K562 (cell line): ENCODE measurements at regions not wholly inside any gene's neighbourhood (a gene's known extent, or its start where the extent isn't known, plus 50 kb on each side); places are given as distances from the start of the nearest gene placed in this dataset.

Experiments
- BDP1 ChIP-seq: IDR thresholded peaks from 3 replicates; pipeline ENCODE4 v1.6.1; 2011; ENCODE audit not compliant: insufficient read length, insufficient read depth
- CTCF ChIP-seq, 3 experiments: IDR thresholded peaks in 2 of 3; conservative IDR thresholded peaks in 1 of 3; 2 replicates each; pipeline ENCODE4 v1.5.1; 2011 to 2012; ENCODE audit warnings: low read length in 3 of 3, mild to moderate bottlenecking in 3 of 3, control low read depth in 2 of 3, improper control_type of control experiment in 1 of 3, inconsistent platforms in 1 of 3, low read depth in 1 of 3, mixed read lengths in 1 of 3, moderate library complexity in 1 of 3; ENCODE audit not compliant: insufficient read depth in 2 of 3
- CXXC5 ChIP-seq: fragments of 250-450 bp; sonication (Bioruptor Pico); IDR thresholded peaks from 2 replicates; pipeline ENCODE4 v1.8.0; 2022; ENCODE audit warnings: inconsistent platforms, mild to moderate bottlenecking, moderate library complexity
- E2F3 ChIP-seq: fragments of 250-450 bp; sonication (Bioruptor Pico); IDR thresholded peaks from 2 replicates; pipeline ENCODE4 v1.4.0; 2020; ENCODE audit warnings: mild to moderate bottlenecking
- MXI1 ChIP-seq: IDR thresholded peaks from 2 replicates; pipeline ENCODE4 v1.6.1; 2011; ENCODE audit warnings: low read depth, mild to moderate bottlenecking, improper control_type of control experiment, low read length
- NR2C2 ChIP-seq, 2 experiments: fragments of 200-800 bp in 1 of 2; sonication (Bioruptor generic) in 1 of 2; sonication (generic) in 1 of 2; formaldehyde crosslinking in 1 of 2; IDR thresholded peaks; 2 replicates each; pipeline versions ENCODE4 v1.6.1 to v1.8.0; 2016 to 2022; ENCODE audit warnings: mild to moderate bottlenecking in 1 of 2, missing compliant biosample characterization in 1 of 2, missing genetic modification characterization in 1 of 2, missing genetic modification reagents in 1 of 2
- PPARD ChIP-seq: fragments of 250-450 bp; sonication (Bioruptor Pico); IDR thresholded peaks from 2 replicates; pipeline ENCODE4 v1.8.0; 2022; ENCODE audit warnings: inconsistent platforms, mild to moderate bottlenecking, moderate library complexity
- REST ChIP-seq, 2 experiments: fragments of 450-650 bp; formaldehyde crosslinking in 1 of 2; IDR thresholded peaks; 2 replicates each; pipeline versions ENCODE4 v1.4.0 to v1.6.1; 2014 to 2020; ENCODE audit warnings: mild to moderate bottlenecking in 2 of 2, borderline replicate concordance in 1 of 2, low read depth in 1 of 2
- SRF ChIP-seq, 2 experiments: fragments of 250-450, 450-650 bp in 1 of 2; sonication (Bioruptor Pico) in 1 of 2; sonication (generic) in 1 of 2; formaldehyde crosslinking; IDR thresholded peaks; 2 replicates each; pipeline versions ENCODE4 v1.5.0 to v1.5.1; 2020 to 2022; ENCODE audit warnings: mild to moderate bottlenecking in 1 of 2, missing genetic modification reagents in 1 of 2
- TCF7L2 ChIP-seq: fragments of 150-350 bp; IDR thresholded peaks from 2 replicates; pipeline ENCODE4 v1.6.1; 2016; ENCODE audit warnings: low read depth, mild to moderate bottlenecking, low read length, moderate library complexity
- ZNF316 ChIP-seq: fragments of 450-650 bp; IDR thresholded peaks from 2 replicates; pipeline ENCODE4 v1.6.1; 2016
- ZNF324 ChIP-seq: fragments of 250-450 bp; sonication (Bioruptor Pico); IDR thresholded peaks from 2 replicates; pipeline ENCODE4 v1.4.0; 2020; ENCODE audit warnings: mild to moderate bottlenecking

GRCh38 chr12:124623344-124624035 is 56.1 kb upstream of the NCOR2 start:
- TF ChIP-seq TCF7L2 = no peak
- no peak for TF ChIP-seq NR2C2 (CRISPR knock-in tag; IDR thresholded peaks at IDR 0.05)
- no peak for TF ChIP-seq NR2C2 (tag; IDR thresholded peaks at IDR 0.05)
- TF ChIP-seq ZNF316 = no peak
- TF ChIP-seq BDP1 = no peak
- no peak for TF ChIP-seq REST (IDR thresholded peaks at IDR 0.05; ENCODE audit: borderline replicate concordance)
- TF ChIP-seq REST (CRISPR knock-in tag; IDR thresholded peaks at IDR 0.05; ENCODE audit: low read depth) = no peak
- no peak for TF ChIP-seq ZNF324
- TF ChIP-seq SRF (CRISPR knock-in tag; IDR thresholded peaks at IDR 0.05) = no peak
- TF ChIP-seq CXXC5 (CRISPR knock-in tag) = no peak
- no peak for TF ChIP-seq E2F3 (CRISPR knock-in tag)
- no peak for TF ChIP-seq PPARD (CRISPR knock-in tag)
- TF ChIP-seq MXI1 = no peak
- TF ChIP-seq CTCF (IDR thresholded peaks at IDR 0.05 in 2 of 3, conservative IDR thresholded peaks at IDR 0.05 in 1 of 3; ENCODE audit: insufficient read depth in 2 of 3, low read depth in 1 of 3, low read length in 3 of 3) = no peak
